NCI-H524 (cell line): ENCODE measurements at regions not wholly inside any gene's neighbourhood (a gene's known extent, or its start where the extent isn't known, plus 50 kb on each side); places are given as distances from the start of the nearest gene placed in this dataset.
A peak's percentile ranks its signal among the peaks of the same experiment; 100 is the strongest.
"Not testable (repeated sequence)": the region's sequence is repeated elsewhere in the genome, so short reads cannot be mapped to it uniquely, and the experiment has no call there.

Experiments
- DNase-seq, 2 experiments: peaks; one replicate each; lab custom pipeline; 2025; lab: John Stamatoyannopoulos, UW

DNA sequence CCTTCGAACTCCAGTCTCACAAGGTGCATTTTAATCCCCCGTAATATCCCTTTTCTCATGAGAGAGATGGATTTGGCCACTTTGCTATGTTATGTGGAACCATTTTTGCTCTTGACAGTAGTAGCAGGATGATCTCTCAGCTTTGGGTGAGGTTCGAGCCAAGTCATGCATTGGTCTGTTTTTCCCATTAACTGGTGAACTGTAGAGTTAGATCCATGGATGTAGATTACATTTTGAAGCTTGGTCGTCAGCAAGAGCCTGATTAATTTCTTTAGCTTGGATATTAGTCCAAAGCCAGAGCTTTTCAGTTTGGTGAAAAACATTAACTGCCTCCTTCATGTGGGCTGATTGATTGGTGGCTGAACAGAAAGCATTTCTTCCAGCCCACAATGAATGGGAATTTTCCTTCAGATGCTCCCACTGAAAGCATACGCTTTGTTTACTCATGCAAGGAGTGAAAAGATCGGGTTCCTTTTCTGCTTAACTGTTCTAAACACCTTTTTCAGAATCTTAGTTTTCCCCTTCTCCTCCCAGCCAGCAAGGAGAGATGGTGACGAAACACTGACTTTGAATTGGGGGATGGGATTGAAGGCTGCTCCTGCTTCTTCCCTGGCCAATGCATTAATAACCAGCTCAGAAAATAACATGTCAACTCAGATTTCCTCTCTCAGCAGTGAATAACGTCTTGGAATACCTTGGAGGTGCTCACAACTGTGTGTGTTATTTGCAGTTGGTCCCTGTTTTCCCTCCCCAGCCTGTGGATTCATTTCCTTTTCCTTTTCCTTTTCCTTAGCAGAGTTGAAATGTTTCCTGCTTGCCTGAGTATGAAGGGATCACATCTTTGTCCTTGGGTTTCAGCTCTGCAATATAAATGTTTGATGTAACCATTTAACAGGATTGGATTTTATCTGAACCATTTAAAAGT lies 351.8 kb upstream of the FZD8 start:
- no peak for DNase-seq

DNA sequence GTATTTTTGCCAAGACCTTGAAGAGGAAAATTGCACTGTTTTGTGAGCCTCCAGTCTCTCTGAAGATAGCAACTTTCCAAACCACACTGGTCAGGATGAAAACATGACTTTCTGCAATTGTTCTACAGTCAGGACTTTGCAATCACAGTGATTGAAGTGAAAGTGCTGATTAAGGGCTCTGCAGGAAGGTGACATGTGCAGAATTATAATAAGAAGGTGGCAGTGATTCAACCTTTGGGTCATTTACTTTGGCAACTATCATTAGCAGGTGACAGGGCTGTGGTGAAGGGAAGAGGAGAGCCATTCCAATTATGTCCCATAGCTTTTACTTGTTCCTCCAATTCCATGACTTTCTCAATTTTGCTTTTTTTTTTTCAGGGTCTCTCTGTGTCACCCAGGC lies 350.0 kb upstream of the FZD8 start:
- DNase-seq, result no peak

DNA sequence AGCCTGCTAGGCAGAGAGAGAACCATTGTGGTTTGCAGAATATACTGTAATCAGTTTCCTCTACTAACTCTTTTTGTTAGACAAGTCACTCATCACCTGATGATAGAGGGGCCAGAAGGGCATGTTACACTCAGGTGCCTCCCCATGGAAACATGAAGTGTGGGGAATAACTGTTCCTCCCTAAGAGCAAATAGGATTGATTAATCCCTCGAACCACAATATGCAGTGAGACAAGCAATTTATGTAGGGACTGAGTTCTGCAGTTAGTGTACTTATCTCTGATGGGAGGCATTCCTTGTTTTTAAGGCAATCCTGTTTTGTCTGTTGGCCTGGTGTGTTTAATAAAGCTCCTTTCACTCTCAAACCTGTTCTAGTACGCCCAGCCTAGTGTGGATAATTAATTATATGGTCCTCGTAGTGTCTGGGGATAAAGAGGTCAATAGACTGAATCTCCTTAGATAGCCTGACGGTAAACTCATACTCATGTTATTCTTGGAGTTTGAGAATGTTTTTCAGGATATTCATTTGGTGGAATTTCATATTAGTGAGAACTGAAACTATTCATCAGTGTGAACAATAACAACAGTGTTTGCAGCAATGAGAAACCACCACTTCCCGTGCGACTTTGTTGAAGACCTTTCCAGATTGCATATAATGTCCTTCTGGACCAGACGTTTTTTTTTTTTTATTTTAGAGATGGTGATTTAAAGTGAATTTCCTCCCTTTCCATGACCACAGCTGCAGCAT lies 344.8 kb upstream of the FZD8 start:
- peak in 1 of 2 experiments; percentile 0 for DNase-seq

DNA sequence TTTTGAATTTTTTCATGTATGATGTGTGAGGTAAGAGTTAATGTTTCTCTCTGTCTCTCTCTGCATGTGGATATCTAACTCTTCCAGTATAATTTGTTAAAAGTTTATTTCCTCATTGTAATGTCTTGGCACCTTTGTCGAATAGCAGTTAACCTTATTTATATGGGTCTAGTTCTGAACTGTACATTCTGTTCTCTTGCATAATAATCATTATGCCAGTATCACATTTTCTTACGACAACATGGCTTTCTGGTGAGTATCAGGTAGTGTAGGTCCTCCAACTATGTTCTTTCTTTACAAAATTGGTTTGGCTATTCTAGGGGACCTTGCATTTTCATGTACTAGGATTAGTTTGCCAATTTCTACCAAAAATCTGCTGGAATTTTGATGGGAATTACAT lies 337.0 kb upstream of the FZD8 start:
- DNase-seq, result no peak

GRCh38 chr10:35973912-35974591 lies 332.0 kb upstream of the FZD8 start:
- not testable (repeated sequence) for DNase-seq

DNA sequence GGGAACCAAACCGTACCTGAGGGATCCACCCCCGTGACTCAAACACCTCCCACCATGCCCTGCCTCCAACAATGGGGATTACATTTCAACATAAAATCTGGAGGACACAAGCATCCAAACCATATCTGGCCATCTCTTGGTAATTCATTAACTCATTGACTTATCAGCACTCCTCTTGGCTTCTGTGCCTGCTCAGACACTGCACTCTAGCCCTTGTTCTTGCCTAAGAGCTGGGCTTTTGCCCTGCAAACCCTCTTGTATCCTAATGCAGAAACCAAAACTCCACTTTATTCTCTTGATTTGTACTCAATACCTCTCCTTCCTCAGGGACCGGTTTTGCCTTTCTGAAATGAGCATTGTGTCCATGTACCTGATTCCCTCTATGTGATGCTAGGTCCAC lies 330.2 kb upstream of the FZD8 start:
- no peak for DNase-seq

- no peak for DNase-seq
Measured at GRCh38 chr10:35971397-35971796, 329.3 kb upstream of the FZD8 start.

- DNase-seq, result no peak
Measured at GRCh38 chr10:35963685-35964084, 321.6 kb upstream of the FZD8 start.

DNA sequence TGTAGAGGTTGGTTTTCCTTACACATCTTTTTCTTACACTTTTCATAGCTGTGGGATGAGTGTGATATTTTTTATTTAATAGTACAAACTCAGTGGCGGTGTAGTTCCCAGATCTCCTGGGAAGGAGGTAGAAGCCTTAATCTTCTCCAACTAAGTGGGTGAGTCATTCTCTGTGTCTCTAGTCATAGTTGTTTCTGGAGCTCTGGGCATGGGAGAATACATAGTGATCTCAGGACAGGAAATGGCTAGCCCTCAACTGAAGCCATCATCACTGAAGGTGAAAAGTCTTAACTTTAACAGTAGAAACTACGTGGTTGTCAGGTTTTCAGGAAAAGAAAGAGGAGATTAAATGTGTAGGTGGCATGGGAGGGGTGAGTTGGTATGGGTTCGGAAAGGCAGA lies 319.4 kb upstream of the FZD8 start:
- DNase-seq, result no peak

DNA sequence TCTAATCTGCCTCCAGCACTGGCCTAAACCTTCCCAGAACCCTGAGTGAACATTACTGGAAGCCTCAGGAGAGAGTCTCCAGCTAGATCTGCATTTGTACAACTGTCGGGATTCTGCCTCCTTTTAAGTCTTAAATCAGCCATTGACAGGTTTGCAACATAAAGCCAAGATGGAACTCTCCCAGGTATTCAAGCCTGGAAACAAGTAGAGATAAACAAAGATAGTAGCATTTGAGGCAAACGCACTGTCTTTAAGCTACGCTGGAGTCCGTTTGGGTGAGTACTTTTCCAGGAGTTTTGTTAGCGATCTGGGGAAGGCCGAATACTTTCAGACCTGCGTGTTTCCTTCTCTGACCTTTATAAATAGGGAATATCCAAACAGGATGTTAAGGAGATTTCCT lies 317.2 kb upstream of the FZD8 start:
- DNase-seq, result no peak

DNA sequence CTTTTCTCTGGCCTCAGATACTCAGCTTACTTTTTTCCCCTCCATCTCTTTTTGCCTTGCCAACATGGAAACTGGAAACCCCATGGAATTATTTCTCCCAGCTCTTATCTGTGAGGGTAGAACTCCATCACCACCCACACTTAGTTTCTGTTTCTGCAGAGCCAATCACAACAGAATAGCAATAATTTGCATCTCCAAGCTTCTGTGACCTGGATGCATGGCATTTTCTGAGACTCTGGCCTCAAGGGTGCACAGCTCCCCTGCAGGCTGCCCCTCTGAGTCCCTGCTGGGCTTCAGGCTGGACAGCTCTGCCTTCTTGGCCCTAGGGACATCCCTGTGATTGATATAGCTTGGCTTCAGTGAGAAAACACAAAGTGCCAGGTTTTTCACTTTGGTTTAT lies 316.5 kb upstream of the FZD8 start:
- DNase-seq, result not testable (repeated sequence)

DNA sequence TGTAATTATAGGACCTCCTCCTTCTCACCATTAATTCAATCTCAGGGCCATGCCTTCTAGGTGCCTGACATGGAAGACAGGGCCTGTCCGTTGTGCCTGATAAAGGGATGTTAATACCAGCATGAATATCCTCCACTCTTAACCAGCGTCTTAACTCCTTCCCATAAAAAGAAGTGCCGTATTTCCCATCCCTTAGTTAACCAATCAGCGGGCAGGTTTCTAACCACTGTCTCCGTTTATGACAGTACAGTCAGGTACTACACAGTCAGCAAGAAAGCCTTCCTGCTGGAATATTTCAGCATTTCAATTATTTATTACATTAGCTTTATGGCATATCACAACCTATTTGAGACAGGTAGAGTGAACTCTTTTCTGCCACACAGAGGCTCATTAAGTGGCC lies 308.6 kb upstream of the FZD8 start:
- no peak for DNase-seq

- no peak for DNase-seq
Measured at GRCh38 chr10:35950226-35950625, 308.1 kb upstream of the FZD8 start.

DNA sequence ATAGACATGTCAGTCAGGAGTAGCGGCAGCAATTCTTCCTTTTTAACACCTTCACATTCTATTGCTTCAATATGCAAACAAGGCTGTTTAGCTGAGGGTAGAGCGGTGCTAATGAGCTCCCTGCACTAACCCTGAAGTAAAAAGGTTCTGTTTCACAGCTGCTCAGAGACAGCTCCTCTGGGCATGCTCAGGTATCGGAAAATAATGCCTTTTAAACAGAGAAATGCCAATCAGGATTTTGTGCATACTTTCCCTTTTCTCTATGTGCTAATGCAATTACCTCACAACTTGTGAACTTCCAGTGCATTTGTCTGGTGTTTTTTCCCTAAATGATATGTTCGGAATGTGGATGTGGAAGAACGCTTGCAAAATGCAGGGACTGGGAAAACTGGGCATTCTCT lies 307.7 kb upstream of the FZD8 start:
- DNase-seq, result no peak

DNA sequence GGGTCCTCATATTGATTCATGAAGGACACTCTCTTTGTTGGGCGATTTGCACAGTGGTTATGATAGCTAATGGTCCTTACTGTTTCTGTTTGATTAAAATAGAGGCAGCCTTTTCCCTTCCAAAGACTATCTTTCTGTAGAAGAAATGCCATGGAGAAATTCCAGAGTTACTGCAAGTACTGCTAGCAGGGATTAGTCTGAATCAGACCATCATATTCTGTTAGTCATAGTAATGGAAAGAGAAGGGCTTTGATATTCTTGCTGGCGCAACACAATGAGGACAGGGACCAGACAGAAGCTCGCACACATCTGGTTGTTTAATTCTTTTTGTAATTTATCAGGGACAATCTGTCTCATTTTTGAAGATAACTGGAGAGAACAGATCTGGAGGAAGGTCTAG lies 304.5 kb upstream of the FZD8 start:
- no peak for DNase-seq

GRCh38 chr10:35942057-35942456 lies 300.0 kb upstream of the FZD8 start:
- peak; percentile 41 to 78 for DNase-seq

DNA sequence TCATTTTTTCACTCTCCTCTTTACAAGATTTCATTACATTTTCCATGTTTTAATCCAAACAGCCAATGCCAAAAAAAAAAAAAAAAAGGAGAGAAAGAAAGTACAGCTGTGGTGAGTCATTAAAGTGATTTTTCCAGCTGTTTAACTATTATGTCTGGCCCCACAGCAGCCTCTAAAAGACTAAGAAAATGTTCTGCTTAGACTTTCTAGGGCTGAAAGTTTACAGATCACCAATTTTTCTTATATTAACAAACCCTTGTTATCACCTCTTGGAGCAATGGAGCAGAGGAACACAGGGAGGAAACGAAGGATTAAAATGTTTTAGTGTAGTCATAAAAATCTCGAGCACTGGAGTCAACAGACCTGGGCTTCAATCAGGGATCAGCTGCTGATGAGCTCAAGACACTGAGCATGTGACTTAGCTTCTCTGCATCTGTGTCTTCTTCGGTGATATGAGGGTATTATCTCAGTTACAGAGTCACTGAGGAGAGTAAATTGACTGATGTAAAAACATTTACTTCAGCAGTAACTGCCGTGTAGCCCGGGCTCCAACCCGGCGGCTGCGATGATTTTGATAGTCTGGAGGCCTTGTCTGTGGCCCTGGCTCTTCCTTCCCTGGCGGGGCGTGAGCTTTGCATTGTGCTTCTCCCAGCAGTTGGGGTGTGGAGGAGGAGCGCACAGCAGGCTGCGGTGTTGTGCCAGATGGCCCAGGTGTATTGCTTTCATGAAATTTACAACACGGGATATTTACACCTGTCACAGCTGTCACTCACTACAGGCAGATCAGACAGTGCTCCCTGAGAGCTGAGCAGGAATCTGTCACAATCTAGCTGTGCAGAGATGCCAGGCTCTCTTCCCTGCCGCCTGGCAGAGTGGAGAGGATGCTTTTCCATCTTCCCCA lies 298.3 kb upstream of the FZD8 start:
- peak; percentile 66 to 86 for DNase-seq

DNA sequence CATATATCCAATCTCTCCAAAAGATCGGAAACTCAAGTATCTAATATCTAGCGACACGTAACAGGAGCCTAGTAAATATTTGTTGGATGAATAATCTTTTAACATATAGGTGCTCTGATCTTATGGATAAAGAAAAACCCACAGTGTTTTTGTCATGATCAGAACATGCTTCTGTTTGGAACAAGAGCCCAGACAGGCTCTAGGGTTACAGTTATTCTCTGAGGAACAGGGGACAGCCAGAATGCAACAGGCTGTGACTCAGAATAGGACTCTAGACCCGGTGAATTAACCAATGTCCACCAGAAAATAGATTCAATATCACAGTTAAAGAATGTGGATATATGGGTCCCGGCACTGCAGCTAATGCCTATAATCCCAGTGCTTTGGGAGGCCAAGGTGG lies 296.1 kb upstream of the FZD8 start:
- DNase-seq, result no peak

DNA sequence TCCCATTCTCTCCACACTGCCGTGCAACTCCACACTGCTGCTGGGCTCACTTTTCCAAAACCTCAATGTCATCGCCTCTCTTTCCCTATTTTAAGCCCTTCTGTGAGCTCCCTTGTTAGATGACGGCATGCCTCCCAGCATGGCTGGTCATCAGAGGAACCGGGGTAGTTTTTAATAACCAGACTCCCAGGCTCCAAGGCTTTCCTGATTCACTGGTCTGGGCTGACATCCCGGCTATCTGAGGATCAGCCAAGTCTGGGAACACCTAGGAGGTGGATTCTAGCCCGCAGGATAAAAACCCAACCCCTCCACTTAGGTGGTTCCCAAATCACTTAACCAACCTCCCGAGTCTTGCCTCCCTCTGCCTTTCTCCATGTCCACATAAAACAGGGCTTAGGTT lies 295.4 kb upstream of the FZD8 start:
- no peak for DNase-seq

GRCh38 chr10:35934642-35934995 lies 292.5 kb upstream of the FZD8 start:
- DNase-seq, result peak; percentile 54 to 82

DNA sequence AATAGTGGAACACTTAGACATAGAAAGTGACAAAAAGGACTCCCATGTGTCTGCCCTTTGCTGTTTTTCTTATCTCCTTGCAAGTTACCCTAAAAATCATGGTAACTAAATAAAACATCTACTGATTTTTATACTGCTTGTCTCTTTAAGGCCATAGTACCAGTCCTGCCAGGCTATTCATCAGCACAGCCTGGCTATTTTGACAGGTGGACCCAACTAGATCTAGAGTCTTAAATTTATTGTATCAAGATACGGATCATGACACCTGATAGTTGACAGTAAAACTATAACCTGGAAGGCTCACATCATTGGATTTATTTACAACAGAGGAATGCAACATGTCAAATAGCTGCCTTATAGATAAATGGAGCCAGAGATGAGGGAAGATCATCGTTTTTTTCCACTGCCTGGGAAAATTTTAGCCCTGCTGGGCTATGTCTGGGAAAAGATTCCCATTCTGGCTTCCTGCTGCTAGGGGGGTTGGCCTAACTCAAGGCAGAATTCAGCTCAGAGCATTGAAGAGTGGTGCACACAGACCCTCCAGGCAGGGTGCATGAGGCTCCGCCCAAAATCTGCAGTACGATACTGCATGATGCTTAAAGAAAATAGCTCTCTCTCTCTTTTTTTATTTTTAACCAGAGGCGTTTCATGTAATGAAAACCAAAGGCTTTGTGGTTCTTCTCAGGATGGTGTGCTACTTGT lies 292.0 kb upstream of the FZD8 start:
- peak in 1 of 2 experiments; percentile 57 for DNase-seq
